ENCODE measurements at regions not wholly inside any gene's neighbourhood (a gene's known extent, or its start where the extent isn't known, plus 50 kb on each side); places are given as distances from the start of the nearest gene placed in this dataset.

DNA sequence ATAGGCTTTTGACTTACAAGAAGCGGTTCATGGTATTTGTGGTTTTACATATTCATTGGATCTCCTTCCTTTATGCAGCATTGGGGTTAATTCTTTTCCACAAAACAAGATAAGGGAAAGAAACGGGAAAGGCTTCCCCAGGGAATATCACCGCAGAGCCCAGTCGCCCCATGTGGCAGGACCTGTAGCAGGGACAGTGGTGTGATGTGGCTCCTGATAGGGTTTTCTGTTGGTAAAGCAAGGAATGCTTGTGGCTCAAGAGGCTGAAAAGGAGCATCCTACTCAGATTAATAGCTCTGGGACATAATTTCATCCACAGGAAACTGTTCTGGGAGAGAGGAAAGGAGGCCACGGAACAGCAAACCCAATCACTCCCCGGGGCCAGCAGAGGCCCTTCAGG, 699.9 kb downstream of the MTRR start:
- Histone ChIP-seq H3K27me3 (no peaks in the 10 kb centered on the region), H3K4me1 (no peaks in the 10 kb centered on the region), H3K9me3 (no peaks in the 10 kb centered on the region), H3K36me3 (no peaks in the 10 kb centered on the region), H3K27ac (no peak overlapping the region), H3K4me3 (no peak overlapping the region)
- no peak for DNase-seq
- intact Hi-C loops (cut with DNase I; ENCODE audit: low total_unique reads) = no loop called here
- TF ChIP-seq, protein P1, sequence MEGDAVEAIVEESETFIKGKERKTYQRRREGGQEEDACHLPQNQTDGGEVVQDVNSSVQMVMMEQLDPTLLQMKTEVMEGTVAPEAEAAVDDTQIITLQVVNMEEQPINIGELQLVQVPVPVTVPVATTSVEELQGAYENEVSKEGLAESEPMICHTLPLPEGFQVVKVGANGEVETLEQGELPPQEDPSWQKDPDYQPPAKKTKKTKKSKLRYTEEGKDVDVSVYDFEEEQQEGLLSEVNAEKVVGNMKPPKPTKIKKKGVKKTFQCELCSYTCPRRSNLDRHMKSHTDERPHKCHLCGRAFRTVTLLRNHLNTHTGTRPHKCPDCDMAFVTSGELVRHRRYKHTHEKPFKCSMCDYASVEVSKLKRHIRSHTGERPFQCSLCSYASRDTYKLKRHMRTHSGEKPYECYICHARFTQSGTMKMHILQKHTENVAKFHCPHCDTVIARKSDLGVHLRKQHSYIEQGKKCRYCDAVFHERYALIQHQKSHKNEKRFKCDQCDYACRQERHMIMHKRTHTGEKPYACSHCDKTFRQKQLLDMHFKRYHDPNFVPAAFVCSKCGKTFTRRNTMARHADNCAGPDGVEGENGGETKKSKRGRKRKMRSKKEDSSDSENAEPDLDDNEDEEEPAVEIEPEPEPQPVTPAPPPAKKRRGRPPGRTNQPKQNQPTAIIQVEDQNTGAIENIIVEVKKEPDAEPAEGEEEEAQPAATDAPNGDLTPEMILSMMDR (IDR thresholded peaks at IDR 0.05) = no peak

DNA sequence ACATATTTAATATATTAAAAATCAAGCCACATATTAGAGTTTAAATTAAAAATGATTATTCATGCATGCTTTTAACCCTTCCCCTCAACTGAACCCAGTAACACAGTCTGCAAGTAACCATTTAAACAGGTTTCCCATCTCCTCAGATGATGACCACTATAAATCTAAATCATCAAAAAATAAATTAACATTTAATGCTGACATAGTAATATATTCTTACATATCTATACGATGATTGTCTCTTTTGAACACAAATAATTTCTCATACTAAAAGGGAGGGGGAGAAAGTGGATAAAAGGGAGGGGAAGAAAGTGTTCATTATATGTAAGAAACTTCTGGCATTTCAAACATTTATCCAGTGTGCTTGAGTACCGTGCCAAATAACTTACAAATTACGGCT, 701.6 kb downstream of the MTRR start:
- TF ChIP-seq, protein P1 (IDR thresholded peaks at IDR 0.05) = no peak
- H3K4me3 ChIP-seq = no peak overlapping the region
- H3K27ac ChIP-seq = no peak overlapping the region
- intact Hi-C loops (cut with DNase I; ENCODE audit: low total_unique reads) = no loop called here
- no peaks in the 10 kb centered on the region for H3K27me3 ChIP-seq
- no peaks in the 10 kb centered on the region for H3K4me1 ChIP-seq
- DNase-seq = no peak
- no peaks in the 10 kb centered on the region for H3K9me3 ChIP-seq
- H3K36me3 ChIP-seq = no peaks in the 10 kb centered on the region

DNA sequence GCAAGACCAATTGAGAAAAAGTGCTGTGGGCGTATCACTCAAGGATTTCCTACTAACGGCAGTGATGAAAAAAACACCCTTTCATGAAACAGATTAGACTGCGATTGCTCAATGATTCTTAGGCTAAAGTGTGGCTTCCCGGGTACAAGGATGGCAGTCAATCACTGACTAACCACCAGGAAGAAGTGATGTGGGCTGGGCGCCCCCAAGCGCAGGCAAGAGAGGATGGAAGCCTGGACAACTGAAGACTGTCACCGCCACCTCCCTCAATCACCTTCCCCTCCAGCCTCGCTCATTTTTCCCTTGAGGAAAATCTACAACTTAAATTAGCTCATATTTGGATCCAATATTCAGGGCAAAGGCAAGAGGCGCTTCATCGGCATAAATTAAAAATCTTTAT, 707.2 kb downstream of the MTRR start:
- no peak for DNase-seq
- Histone ChIP-seq H3K9me3 (no peaks in the 10 kb centered on the region), H3K4me3 (no peak overlapping the region)

DNA sequence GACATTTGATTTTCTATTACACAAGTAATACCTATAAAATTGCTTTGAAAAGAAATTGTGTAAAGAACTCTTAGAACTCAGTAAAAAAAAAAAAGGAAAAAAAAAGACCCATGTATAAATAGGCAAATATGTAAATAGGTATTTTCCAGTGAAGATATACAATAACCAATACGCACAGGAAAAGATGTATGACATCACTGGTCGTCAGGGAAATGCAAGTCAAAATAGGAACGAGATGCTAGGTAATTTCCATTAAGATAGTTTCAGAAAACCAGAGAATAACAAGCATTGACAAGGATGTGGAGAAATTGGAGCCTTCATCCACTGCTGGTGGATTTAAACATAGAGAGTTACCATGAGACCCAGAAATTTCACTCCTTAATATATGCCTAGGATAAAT, 708.8 kb downstream of the MTRR start:
- DNase-seq = no peak
- no peak overlapping the region for H3K27ac ChIP-seq
- TF ChIP-seq, protein P1 (IDR thresholded peaks at IDR 0.05) = no peak
- no peaks in the 10 kb centered on the region for H3K36me3 ChIP-seq
- intact Hi-C loops (cut with DNase I; ENCODE audit: low total_unique reads) = no loop called here
- no peaks in the 10 kb centered on the region for H3K4me1 ChIP-seq
- no peaks in the 10 kb centered on the region for H3K27me3 ChIP-seq
- H3K9me3 ChIP-seq = no peaks in the 10 kb centered on the region
- H3K4me3 ChIP-seq = no peak overlapping the region

More for the DNA sequence above, 707.2 kb downstream of the MTRR start:
- intact Hi-C loops (cut with DNase I; ENCODE audit: low total_unique reads) = no loop called here
- no peak overlapping the region for H3K27ac ChIP-seq
- H3K27me3 ChIP-seq = no peaks in the 10 kb centered on the region
- H3K36me3 ChIP-seq = no peaks in the 10 kb centered on the region
- TF ChIP-seq, protein P1 (IDR thresholded peaks at IDR 0.05) = no peak
- no peaks in the 10 kb centered on the region for H3K4me1 ChIP-seq

DNA sequence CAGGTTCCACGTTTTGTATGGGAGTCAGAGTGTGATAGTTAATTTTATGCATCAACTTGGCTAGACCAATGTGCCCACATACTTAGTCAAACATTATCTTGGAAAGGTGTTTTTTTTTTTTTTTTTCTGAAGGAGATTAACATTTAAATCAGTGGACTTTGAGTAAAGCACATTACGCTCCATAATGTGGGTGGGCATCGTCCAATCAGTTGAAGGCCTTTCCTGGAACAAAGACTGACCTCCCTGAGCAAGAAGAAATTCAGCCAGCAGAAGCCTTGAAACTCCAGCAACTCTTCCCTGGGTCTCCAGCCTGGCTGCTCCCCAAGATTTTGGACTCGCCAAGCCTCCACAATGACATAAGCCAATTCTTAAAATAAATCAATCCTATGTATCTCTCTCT, 711.4 kb downstream of the MTRR start:
- intact Hi-C loops (cut with DNase I; ENCODE audit: low total_unique reads) = no loop called here
- Histone ChIP-seq H3K27me3 (no peaks in the 10 kb centered on the region), H3K27ac (no peak overlapping the region), H3K9me3 (no peaks in the 10 kb centered on the region), H3K36me3 (no peaks in the 10 kb centered on the region), H3K4me3 (no peak overlapping the region), H3K4me1 (no peaks in the 10 kb centered on the region)
- TF ChIP-seq, protein P1 (IDR thresholded peaks at IDR 0.05) = no peak
- no peak for DNase-seq

DNA sequence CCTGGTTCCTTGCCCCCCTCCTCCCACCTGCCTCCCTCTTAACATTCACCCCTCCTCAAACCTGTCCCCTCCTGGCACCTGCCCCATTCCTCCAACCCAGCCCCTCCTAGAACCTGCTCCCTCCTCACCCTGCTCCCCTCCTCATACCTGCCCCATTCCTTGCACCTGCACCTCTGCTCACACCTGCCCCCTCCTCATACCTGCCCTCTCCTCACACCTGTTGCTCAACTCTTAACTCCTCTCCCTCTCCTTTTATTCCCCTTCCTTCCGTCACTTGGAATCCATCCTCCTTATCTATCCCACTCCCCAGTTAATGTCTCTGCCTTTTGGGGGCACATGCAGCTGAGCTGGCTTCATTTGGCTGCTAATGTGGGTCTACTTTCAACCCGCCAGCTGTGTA, 712.1 kb downstream of the MTRR start:
- no peaks in the 10 kb centered on the region for H3K36me3 ChIP-seq
- H3K9me3 ChIP-seq = no peaks in the 10 kb centered on the region
- no peak overlapping the region for H3K4me3 ChIP-seq
- no peaks in the 10 kb centered on the region for H3K27me3 ChIP-seq
- TF ChIP-seq, protein P1 (IDR thresholded peaks at IDR 0.05) = no peak
- H3K4me1 ChIP-seq = no peaks in the 10 kb centered on the region
- no peak overlapping the region for H3K27ac ChIP-seq
- intact Hi-C loops (cut with DNase I; ENCODE audit: low total_unique reads) = no loop called here
- DNase-seq = no peak

Data from tibial artery (tissue), 4 donors.